Iris pigment epithelial cell (primary cell): ENCODE measurements at regions not wholly inside any gene's neighbourhood (a gene's known extent, or its start where the extent isn't known, plus 50 kb on each side); places are given as distances from the start of the nearest gene placed in this dataset.
"Not testable (repeated sequence)": the region's sequence is repeated elsewhere in the genome, so short reads cannot be mapped to it uniquely, and the experiment has no call there.

Experiments used
- DNase-seq: peaks from one replicate; pipeline ENCODE4 v3.0.0-alpha.2; 2011; ENCODE audit warnings: low read depth

GRCh38 chr2:84048964-84049363 is 410.1 kb downstream of the SUCLG1 start:
- no peak for DNase-seq

GRCh38 chr2:84041506-84041905 is 417.6 kb downstream of the SUCLG1 start:
- no peak for DNase-seq

GRCh38 chr2:84040281-84040680 is 418.8 kb downstream of the SUCLG1 start:
- DNase-seq, result no peak

GRCh38 chr2:84038866-84039265 is 420.2 kb downstream of the SUCLG1 start:
- DNase-seq, result no peak

- no peak for DNase-seq
Measured at GRCh38 chr2:84033347-84033974, 425.6 kb downstream of the SUCLG1 start.

- DNase-seq, result no peak
Measured at GRCh38 chr2:84031312-84032050, 427.6 kb downstream of the SUCLG1 start.

GRCh38 chr2:84029903-84030575 is 429.0 kb downstream of the SUCLG1 start:
- DNase-seq, result no peak

- DNase-seq, result no peak
Measured at GRCh38 chr2:84026818-84027217, 432.3 kb downstream of the SUCLG1 start.

GRCh38 chr2:84022810-84023431 is 436.2 kb downstream of the SUCLG1 start:
- peak; percentile 41 for DNase-seq

GRCh38 chr2:84017010-84017409 is 442.1 kb downstream of the SUCLG1 start:
- DNase-seq, result no peak

- no peak for DNase-seq
Measured at GRCh38 chr2:84016183-84016582, 442.9 kb downstream of the SUCLG1 start.

- no peak for DNase-seq
Measured at GRCh38 chr2:83997889-83998288, 461.2 kb downstream of the SUCLG1 start.

GRCh38 chr2:83994633-83995179 is 464.4 kb downstream of the SUCLG1 start:
- no peak for DNase-seq

- no peak for DNase-seq
Measured at GRCh38 chr2:83993873-83994632, 465.0 kb downstream of the SUCLG1 start.

GRCh38 chr2:83991992-83992391 is 467.1 kb downstream of the SUCLG1 start:
- no peak for DNase-seq

GRCh38 chr2:83990636-83991035 is 468.4 kb downstream of the SUCLG1 start:
- DNase-seq, result no peak

GRCh38 chr2:83976628-83977027 is 482.5 kb downstream of the SUCLG1 start:
- not testable (repeated sequence) for DNase-seq

- no peak for DNase-seq
Measured at GRCh38 chr2:83972128-83972527, 487.0 kb downstream of the SUCLG1 start.

GRCh38 chr2:83971547-83971946 is 487.5 kb downstream of the SUCLG1 start:
- peak; percentile 0 for DNase-seq

- no peak for DNase-seq
Measured at GRCh38 chr2:83970217-83970929, 488.7 kb downstream of the SUCLG1 start.

GRCh38 chr2:83969085-83969484 is 490.0 kb downstream of the SUCLG1 start:
- DNase-seq, result no peak
